Activated CD8-positive, alpha-beta memory T cell treated with anti-CD3 and anti-CD28 coated beads, Interleukin-2, amount 50 U/mL, for 24 hours (primary cell): ENCODE measurements at regions not wholly inside any gene's neighbourhood (a gene's known extent, or its start where the extent isn't known, plus 50 kb on each side); places are given as distances from the start of the nearest gene placed in this dataset.

Experiments
- DNase-seq: peaks from one replicate; pipeline ENCODE4 v3.0.0-alpha.2; 2020; ENCODE audit errors: extremely low read depth

DNA sequence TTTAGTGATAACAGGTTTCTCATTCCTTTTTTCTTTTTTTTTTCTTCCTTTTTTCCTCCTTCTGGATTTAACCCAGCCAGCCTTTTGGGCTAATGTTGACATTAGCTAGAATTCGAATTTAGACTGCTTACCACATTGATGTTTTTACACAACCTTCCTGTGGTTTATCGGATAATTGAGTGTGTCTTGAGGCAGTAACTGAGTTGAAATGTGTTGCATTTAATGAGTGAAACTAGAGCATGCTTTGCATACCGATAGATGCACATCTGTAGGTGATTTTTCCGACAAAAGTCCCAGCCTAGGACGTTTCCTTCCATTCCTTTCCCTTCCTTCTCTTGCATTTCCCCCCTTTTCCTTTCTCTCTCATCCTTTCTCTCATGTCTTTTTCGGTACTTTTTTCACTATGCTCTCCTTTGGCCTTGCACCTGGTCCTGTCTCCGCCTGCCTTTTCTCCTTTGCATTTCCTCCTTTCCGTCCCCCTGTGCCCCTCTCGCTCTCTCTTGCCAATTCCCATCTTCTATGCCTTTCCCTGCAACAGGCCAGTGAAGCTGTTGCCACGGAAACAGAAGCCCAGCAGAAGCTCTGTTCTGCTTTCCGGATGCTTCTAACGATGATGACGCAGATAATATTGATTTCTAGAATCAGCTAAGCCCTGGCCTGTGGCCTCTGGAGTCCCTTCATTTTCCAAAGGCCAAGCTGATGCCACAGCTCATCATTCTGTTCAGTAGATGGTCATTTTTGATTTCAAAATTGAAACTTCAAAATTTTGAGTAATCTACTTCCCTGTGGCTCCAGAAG, 76.1 kb downstream of the SLC25A47 start:
- DNase-seq: no peak

DNA sequence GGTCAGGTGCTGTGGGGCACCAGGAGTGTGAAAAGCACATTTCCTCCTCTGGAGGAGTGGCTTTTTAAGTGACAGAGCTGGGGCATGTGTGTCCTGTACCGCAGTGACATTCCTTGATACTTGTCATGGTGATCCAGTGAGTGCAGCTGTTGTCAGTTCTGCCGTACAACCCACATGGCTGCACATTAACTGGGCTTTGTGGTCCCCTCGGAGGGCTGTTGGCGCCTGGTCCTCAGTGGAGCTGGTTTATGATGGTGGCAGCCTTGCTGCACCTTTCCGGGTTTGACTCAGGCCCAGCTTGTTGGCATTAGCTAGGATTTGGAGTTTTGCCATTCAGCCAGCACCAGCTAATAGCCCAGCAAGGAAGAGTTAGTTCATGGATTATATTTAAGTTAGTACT, 77.0 kb downstream of the SLC25A47 start:
- DNase-seq: no peak

DNA sequence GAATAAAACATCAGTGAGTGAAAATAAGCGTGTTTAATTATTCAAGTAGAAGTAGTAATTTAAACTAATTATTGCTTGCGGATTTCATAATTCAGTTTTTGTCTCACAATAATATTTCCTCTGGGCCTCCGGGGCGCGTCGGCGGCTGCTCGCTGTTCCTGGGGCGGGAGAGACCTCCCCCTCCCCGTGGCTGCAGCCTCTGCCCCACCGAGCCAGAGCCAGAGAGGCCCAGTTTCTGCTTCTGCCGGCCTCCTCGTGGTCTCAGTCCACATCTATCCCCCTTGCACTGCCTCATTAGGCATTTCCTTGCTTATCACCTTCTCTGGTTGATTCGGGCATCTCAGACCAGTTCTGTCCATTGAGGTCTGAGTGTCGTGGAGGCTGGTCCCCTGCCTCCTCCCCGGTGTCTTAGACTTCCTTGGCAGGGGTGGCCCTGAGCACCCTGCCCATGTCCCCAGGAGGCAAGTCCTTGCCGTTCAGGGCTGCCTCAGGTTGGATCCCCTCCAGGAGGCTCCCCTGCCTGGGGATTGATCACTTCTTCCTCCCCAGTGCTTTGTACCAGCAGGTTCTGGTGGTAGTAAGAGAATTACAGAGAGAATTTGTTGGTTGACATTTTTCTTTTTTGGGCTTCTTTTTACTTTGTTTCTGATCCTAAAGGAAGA, 78.0 kb downstream of the SLC25A47 start:
- DNase-seq: no peak

DNA sequence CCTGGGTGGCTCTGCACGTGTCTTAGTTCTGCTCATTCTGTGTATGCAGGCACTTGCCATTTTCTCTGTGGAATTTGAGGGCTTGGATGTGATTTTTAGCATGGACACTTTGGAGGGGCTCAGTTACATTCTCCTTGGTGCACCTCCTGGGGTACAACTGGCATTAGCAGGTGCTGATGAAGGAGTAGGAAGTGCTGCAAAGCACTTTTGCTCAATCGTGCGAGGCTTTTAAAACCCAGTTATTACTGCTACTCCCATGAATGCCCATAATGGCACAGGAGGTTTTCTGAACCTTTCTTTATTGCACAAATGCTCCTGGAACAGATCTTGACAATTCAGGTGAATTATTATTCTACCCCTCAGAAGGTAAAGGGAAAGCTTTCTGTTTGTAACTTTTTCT, 78.7 kb downstream of the SLC25A47 start:
- DNase-seq: no peak

DNA sequence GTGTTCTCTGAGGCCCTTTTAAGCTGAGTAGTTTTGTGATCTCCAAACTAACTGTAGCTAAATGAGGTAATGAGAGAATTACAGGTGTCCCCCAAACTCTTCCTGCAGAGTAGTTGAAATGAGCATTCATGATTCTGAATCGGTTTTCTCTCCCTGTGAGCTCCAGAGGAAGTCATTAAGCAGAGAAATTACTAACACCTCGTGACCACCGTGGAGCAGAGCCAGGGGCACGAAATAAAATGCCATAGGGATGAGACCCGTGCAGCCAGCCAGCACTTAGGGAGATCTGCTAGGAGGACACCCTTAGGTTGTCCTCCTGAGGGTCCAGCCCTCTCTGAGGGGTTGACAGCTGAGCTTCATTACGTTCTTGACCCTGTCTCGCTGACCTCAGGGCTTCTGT, 79.5 kb downstream of the SLC25A47 start:
- no peak for DNase-seq

DNA sequence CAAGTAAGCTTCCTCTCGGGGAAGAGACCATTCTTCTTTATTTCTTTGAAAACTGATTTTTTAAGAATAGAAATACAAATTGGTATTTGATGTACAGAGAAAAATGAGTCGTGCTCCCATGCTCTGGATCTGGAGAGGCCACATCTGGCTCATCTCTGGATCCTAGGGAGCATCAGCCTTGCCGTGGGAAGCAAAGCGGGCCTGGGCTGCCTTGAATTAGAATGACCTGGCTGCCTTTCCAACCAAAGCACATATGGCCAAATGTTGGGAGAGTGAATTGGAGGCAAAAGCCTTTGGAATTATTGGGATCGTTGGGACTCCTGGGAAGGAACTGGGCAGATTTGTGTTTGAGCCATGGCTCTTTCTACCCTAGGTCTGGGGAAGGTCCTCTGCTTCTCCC, 80.0 kb downstream of the SLC25A47 start:
- no peak for DNase-seq

DNA sequence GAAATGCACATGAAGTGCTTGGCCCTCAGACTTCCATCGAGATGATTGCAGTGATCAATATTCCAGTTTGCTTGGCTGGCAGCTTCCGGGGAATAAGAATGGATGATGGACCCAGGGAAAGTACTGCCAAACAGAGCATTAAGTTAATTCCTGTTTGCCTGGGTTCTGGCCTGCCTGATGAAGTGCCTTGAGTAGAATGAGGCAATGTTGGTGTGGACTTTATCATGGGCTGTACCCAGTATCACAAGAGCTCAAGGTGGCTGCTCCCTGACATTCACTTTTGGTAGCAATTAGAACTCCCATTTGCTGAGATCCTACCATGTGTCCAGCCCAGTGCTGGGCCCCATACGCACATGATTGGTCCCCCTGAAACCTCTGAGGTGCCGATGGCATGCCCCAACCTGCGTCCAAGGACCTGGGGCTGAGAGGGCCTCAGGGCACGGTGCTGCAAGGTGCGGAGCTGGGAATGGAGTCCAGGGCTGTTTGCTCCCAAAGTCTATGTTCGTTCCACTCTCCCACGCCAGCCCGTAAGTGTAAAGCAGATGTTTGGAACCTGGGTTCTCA, 80.7 kb downstream of the SLC25A47 start:
- no peak for DNase-seq

DNA sequence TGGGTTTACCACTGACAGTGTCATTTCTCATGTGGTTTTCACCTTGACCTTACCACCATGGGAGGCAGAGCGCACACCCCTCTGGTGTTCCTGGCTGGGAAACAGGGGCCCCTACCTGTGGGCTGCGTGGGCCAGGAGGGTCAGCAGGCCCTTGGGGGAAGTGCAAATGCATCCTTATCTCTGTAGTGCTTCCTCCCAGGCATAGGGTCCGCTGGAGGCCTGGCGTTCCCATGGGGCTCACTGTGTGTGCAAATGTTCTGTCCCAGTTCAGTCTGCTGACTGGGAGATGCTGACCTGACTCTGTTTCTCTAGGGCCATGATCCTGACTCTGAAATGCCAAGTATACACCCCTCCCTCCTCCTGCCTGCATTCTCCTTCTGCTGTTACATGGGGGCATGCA, 81.3 kb downstream of the SLC25A47 start:
- no peak for DNase-seq

DNA sequence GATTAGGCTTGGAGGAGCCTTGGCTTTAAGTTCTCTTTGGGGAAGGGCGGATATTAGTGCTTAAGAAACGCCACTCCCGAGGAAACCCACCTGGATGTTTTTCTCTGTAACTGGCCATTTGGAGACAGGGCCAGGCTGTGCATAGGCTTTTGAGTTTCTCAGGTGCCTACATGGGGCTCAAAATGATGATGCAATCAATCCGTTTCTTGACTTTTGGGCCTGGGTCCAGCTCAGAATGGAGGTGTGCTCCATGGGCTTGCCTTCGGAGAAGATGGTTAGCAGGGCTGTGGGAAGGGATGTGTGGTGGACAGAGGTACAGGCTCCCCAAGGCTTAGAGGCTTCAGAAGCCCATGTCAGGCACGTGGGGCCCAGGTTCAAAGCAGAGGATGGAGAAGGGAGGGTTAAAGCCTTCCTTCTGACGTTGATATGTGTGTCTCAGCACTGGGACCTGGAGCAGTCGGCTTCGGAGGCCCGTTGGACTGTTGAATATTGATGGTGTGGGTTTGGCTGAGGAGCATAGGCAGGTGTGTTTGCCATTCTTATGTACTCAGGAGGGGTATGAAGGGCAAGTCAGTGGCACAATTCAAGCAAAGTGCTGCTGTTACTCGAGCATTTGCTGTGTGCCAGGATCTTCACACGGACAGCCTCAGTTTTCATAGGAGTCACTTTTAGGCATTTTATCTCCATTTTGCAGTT, 82.8 kb downstream of the SLC25A47 start:
- DNase-seq: no peak

DNA sequence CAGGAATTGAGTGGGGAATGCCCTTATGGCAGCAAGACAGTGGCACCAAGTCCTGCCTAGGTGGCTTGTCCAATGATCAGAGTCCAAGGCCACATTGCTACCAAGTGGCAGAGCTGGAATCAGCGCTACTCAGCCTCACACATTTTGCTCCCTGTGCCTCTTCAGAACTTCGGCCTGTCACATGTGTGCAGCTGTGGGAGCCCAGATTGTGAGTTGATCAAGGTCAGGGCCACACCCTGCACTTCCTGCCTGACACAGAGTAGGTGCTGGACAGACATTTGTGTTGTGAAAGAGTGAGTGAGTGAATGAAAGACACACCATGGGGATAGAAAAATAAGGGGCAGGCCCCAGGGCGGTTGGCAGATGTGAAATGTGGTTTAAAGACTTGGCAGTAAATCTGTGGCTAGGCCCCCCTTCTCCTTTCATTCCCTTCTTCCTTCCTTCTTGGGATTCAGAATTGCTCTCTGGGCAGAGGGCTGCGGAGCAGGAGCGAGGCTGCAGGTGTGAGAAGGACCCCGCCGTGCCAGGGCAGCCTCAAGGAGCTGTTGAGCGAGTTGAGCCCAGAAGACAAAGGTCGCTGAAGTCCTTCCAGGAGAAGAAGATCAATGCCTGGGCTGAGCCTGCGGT, 83.5 kb downstream of the SLC25A47 start:
- no peak for DNase-seq

DNA sequence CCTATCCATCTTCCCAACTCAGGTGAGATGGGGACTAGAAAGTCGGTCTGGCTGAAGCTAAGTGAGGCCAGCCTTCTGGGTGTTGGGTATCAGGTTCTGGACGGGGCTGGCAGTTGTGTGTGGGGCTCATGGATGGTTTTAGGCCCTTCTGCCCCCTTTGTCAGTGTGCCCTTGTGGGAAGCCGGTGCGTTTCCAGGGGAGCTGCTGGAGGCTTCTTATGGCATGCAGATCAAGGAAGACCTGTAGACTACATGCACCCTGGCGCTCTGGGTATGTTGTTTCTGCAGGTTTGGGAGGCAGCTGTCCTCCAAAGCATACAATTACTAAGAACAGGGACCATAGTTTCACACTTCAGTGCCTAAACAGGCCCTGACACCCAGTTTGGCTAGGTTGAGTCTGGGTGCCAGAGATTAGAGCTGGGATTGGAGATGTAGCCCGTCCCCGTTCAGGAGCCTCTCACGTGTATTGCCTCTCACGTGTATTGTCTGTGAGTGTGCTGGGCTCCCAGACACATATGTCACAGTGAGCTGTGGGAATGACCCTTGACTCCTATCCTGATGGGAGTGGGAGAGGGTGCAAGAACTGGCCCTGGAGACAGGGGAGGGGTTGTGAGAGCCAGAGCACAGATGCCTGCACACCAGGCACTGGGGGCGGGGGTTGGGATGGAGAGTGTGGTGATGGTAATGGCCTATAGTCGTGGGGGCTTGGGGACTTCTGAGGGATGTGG, 84.4 kb downstream of the SLC25A47 start:
- DNase-seq: no peak

DNA sequence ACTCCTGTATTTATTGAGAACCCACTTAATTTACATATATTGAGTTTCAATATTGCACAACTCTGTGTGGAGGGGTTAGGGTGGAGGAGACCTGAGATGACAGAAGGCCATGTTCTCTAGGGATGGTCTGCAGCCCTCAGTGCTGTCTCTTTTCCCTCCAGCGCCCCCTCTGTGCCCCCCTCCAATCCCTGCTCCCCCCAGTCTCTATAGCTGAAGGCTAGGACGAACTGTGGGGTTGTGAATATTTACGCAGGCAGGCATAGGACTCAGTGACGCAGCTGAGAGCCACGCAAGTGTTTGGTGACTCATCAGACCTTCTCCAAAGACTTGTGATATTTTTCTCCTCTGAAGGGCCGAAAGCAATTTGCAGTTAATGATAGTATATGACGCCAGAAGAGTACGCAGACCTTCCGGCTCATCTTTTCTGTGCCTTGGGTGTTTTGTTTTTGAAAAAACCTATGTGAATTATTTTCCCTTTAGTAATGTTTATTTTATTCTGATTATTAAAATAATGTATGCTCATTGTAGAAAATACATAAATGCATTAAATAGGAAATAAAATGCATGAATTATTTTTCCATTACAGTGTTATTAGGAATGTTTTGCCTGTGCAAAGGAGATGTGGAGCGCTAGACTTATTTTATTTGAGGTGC, 85.3 kb downstream of the SLC25A47 start:
- no peak for DNase-seq

DNA sequence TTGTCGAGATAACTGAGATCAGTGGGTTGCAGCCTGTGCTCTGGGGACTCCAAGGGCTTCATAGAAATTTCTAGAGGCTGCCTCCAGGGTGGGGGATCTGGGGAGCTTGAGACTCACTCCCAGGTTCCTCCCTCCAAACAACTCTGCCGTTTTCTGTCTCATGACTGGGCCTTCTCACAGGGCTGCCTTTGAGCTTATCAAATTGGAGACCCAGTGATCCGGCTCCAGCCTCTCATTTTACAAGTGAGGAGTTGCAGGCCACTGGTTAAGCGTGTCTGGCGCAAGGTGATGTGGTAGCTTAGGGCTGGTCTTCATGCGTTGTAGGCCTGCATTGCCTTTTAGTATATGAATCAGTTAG, 85.8 kb downstream of the SLC25A47 start:
- no peak for DNase-seq

DNA sequence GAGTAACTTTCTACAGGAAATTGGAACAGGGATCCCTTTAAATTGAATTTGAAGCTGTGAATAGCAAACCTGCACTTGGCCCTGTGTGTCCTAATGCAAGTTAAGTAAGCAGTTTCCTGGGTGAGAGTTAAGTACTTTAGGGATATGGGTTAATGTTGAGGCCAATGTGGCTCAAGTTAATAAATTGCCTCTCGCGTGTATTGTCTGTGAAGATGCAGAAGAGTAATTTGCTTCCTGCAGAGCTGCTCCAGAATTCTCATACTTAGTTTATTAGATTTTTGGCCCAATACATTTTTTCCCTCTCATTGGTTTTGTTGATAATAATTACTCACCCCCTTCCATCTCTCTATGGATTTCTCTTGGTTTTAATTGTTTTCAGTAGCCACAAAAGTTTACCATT, 86.5 kb downstream of the SLC25A47 start:
- no peak for DNase-seq

DNA sequence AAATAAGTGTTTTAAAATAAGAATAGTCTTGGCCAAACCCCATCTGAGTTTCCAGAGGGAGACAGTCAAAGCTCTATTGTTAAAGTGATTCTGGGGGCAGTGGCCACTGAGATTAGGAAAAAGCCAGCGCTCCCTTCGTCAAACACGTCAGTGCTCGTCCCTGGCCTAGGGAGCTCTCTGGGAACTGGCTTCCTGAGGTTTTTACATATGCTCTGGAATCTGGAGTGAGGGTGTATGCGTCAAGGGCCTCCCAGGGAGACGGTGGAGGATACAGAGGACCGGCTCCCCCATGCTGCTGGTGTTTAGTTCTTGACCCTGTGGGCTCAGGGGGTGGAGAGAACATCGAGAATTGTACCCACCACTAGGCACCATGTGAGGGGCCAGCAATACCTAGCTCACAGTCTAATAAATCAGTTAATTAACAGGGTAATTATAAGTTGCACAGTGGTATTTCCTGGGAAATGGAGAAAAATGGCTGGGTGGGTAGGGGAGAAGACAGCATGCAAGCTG, 87.0 kb downstream of the SLC25A47 start:
- DNase-seq: no peak

DNA sequence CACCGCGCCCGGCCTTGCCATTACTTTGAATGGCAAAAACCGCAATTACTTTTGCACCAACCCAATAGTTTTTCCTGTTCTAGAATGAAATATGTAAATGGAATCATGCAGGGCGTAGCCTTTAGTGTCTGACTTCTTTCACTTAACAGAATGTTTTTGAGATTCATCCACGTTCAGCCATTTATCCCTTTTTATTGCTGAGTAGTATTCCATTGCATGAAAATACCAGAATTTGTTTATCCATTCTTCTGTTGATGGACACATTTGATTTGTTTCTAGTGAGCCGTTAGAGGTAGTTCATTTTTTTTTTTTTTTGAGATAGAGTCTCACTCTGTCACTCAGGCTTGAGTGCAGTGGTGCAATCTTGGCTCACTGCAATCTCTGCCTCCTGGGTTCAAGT, 90.6 kb downstream of the SLC25A47 start:
- DNase-seq: no peak

DNA sequence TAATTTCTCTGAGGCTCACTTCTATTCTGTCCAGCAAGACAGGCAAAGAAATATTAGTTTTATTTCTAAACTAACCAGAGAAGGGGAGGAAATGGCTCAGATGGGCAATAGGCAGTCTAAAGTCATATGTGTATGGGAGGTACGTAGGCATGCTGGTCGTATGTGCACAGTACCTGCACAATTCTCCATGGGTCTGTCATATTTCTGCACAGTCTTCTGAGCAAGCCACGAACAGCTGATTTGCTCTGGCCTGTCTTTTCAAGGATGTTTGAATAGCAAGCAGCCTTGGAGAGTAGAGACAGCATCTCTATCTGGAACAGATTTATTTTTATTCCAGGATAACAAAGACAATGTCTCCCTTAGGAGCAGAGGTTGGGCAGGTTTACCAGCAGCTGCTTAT, 92.1 kb downstream of the SLC25A47 start:
- no peak for DNase-seq

DNA sequence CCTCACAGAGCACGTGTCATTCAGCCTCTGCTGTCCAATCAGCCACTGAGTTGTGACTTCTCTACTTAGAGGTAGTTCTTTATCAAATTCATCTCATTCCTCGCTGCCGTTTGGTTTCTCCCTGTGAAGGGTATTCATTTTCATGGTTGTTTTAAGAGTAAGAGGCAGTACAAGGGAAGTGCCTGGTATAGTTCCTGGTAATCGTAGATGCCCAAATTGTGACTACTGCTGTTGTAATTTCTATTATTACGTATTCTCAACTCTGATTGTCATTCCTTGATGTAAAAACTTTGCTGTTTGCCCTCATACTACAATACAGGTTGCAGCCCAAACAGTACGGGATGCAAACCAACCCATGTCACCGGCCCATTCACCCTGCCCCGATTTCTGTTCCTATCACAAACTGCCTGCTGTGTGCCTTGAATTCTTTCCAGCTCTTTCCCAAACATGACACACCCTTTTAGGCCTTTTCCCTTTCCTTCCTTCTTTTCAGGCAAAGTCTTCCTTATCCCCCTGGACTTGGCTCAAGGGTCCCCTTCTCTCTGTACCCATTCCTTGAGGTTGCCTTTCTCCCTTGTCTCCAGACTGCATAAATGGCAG, 93.0 kb downstream of the SLC25A47 start:
- DNase-seq: no peak

DNA sequence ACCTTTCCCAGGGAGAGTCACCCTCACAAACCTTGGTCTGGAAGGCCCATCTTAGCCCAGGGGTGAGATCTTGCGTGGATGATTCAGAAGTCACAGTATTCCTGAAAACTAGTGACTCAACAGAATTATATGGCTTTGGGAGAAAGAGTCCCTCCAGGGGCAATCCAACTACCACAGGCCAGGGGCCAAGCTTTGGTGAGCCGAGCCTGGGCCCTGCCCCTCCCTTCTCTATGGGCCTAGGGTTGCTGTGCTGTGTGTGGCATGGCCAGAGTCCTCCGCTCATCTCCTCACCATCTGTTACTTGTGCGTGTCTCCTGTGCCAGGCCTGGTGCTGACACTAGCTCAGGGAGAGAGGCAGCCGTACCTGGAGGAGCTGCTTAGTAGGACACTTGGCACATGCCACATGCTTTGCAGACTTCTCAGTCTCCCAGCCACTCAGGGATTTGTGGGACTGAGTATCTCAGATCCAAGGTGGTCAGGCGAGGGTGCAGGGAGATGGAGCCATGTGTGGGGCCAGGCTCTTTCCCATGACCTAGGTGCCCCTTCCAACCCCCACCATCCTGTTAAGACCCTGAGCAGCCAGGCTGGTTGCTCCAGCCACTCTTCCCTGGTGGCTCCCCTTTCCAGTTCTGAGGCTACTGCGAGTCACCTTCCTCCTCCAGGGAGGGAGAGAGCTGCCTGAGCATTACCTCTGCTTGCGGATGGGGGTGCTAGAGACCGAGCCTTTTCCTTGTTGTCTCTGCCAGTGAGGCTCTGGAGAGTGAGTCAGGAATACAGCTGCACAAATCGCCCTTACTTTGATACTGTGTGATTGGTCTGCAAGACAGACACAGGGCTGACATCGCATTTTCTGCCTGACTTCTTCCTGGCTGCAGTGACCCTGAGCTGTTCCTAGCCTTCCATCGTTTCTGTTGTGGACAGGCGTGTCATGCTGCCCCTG, 94.1 kb downstream of the SLC25A47 start:
- no peak for DNase-seq
